HL-60 (cell line): ENCODE measurements at regions not wholly inside any gene's neighbourhood (a gene's known extent, or its start where the extent isn't known, plus 50 kb on each side); places are given as distances from the start of the nearest gene placed in this dataset.

Source experiments
- GABPA ChIP-seq: IDR thresholded peaks from 2 replicates; pipeline ENCODE4 v1.6.1; 2012; ENCODE audit warnings: low read depth
- POLR2AphosphoS5 ChIP-seq: IDR thresholded peaks from 2 replicates; pipeline ENCODE4 v1.6.1; 2012; ENCODE audit warnings: low read depth
- TF ChIP-seq, protein P1 (sequence below): IDR thresholded peaks from one replicate; pipeline ENCODE4 v1.5.1; 2011; ENCODE audit warnings: low read length, control low read depth, inconsistent platforms; ENCODE audit not compliant: insufficient read depth

DNA sequence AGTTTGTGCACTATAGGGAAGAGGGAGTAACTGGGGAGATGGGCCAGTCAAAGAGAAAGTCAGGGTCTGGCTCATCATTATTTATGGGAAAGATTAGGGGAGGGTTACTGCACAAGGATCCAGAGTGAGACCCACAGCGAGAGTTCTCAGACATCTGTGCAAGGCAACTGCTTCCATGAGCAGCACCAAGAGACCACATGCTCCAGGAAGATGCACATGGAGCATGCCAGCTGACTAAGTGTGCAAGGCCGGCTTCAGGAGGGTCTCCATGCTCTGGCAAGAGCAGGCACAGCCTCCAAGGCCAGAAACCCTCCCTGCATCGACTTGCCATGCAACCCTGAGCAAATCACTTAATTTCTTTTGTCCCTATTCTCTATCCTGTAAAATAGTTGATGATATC is 616.9 kb downstream of the CSNK1G3 start:
- TF ChIP-seq POLR2AphosphoS5 (no peak), GABPA (no peak)
- TF ChIP-seq, protein P1, sequence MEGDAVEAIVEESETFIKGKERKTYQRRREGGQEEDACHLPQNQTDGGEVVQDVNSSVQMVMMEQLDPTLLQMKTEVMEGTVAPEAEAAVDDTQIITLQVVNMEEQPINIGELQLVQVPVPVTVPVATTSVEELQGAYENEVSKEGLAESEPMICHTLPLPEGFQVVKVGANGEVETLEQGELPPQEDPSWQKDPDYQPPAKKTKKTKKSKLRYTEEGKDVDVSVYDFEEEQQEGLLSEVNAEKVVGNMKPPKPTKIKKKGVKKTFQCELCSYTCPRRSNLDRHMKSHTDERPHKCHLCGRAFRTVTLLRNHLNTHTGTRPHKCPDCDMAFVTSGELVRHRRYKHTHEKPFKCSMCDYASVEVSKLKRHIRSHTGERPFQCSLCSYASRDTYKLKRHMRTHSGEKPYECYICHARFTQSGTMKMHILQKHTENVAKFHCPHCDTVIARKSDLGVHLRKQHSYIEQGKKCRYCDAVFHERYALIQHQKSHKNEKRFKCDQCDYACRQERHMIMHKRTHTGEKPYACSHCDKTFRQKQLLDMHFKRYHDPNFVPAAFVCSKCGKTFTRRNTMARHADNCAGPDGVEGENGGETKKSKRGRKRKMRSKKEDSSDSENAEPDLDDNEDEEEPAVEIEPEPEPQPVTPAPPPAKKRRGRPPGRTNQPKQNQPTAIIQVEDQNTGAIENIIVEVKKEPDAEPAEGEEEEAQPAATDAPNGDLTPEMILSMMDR, result no peak
